Hematopoietic multipotent progenitor cell treated with erythropoietin and hydrocortisone succinate and interleukin-3 and kit ligand, for 15 days (in vitro differentiated cells): ENCODE measurements at regions not wholly inside any gene's neighbourhood (a gene's known extent, or its start where the extent isn't known, plus 50 kb on each side); places are given as distances from the start of the nearest gene placed in this dataset.
"Not testable (repeated sequence)": the region's sequence is repeated elsewhere in the genome, so short reads cannot be mapped to it uniquely, and the experiment has no call there.

Experiments
- DNase-seq: peaks from one replicate; pipeline ENCODE4 v3.0.0-alpha.2; 2015; ENCODE audit warnings: low spot score

- not testable (repeated sequence) for DNase-seq
Observed at GRCh38 chr7:73175322-73175721, 89.5 kb upstream of the SPDYE9 start.

GRCh38 chr7:73170902-73171301 lies 85.1 kb upstream of the SPDYE9 start:
- not testable (repeated sequence) for DNase-seq

DNA sequence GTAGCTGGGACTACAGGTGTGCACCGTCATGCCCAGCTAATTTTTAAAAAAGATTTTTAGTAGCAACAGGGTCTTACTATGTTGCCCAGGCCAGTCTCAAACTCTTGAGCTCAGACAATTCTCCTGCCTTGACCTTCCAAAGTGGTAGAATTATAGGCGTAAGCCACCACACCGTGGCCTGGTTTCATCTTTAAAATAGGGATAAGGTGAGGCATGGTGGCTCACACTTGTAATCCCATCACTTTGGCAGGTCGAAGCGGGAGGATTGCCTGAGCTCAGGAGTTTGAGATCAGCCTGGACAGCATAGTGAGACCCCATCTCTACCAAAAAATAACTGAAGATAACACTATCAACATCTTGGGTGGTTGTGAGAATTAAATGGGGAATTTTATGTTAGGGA lies 84.6 kb upstream of the SPDYE9 start:
- not testable (repeated sequence) for DNase-seq

DNA sequence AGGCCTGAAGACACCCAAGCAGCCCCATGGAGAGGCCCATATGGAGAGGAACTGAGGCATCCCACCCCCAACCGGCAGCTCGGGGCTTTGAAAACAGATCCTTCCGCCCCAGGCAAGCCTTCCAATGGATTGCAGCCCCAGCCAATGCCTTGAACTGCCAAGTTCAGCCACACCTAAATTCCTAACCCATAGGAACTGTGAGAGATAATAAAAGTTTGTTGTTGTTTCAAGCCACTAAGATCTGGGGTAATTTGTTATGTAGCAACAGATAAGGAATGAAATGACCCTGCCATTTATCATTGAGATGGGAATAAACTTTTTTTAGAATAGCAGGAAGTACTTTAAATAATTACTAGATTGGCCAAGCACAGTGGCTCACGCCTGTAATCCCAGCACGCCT lies 80.3 kb upstream of the SPDYE9 start:
- DNase-seq = not testable (repeated sequence)

- DNase-seq = not testable (repeated sequence)
Observed at GRCh38 chr7:73162680-73163079, 76.8 kb upstream of the SPDYE9 start.

DNA sequence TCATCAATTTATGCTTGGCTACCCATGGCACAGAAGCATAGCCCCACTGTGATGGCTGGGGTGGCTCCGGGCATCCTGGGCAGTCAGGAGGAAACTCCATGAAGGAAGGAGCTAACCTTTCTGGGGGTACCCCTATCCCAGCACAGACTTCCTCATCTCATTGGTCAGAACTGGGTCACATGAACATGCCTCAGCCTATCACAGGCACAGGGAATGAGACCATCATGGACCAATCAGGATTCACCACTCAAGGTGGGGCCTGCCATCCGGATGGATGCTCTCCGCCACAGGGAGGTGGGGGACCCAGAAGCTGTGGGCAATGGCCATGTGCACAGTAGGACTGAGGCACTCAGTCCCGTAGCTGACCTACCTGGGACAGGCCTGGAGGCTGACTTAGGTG lies 75.9 kb upstream of the SPDYE9 start:
- DNase-seq = not testable (repeated sequence)

GRCh38 chr7:73157169-73157661 lies 71.4 kb upstream of the SPDYE9 start:
- not testable (repeated sequence) for DNase-seq

- DNase-seq = not testable (repeated sequence)
Observed at GRCh38 chr7:73156510-73157168, 70.8 kb upstream of the SPDYE9 start.

DNA sequence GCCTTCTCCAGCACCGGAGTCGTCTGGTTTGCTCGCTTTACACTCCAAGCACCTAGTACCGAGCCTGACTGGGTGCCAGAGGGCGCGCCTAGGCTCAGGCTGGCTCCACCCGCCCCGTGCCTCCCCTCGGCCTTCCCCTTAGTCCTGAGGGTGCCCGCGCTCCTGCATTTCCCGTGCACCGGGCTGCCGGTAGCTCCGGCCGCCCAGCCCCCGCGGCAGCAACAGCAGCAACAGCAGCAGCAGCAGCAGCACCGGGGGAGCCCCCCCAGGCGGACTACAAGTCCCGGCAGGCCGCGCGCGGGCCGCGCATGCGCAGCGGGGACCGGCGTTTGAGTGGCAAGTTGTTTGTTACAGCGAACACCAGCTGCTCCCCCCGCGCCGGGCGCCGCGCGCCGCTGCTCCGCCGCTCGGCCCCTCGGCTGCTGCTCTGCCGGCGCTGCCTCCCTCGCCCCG lies 68.8 kb upstream of the SPDYE9 start:
- not testable (repeated sequence) for DNase-seq

- not testable (repeated sequence) for DNase-seq
Observed at GRCh38 chr7:73153921-73154585, 68.2 kb upstream of the SPDYE9 start.

DNA sequence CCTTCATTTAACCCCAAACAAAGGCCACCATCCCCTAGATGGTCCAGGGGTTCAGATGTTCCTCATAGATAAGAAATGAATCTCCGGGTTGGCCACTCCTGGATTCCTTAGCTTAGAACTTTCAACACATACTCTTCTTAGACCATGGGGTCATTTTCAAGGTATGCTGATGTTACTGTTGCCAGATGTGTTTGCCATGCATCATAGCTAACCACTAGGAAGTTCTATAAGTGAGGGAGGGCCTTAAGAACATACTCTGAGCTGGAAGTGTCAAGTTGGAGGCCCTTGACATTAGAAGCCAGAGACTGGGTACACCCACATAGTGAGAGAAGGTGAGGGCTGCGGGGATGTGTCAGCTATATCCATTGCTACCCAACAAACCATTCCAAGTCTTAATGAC lies 62.7 kb upstream of the SPDYE9 start:
- DNase-seq = not testable (repeated sequence)

GRCh38 chr7:73147681-73148080 lies 61.8 kb upstream of the SPDYE9 start:
- DNase-seq = not testable (repeated sequence)

DNA sequence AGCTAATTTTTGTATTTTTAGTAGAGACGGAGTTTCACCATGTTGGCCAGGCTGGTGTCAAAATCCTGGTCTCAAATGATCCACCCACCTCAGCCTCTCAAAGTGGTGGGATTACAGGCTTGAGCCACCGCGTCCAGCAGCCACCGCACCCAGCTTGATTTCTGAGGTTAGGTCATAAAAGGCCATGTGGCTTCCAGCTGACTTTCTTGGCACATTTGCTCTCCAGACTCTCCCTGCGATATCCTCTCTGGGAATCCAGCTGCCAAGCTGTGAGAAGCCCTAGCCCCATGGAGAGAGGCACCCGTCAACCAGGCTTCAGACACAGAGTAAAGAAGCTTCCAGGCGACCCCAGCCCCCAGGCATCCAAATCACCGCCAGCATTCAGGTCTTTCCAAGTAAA lies 58.2 kb upstream of the SPDYE9 start:
- DNase-seq = not testable (repeated sequence)

DNA sequence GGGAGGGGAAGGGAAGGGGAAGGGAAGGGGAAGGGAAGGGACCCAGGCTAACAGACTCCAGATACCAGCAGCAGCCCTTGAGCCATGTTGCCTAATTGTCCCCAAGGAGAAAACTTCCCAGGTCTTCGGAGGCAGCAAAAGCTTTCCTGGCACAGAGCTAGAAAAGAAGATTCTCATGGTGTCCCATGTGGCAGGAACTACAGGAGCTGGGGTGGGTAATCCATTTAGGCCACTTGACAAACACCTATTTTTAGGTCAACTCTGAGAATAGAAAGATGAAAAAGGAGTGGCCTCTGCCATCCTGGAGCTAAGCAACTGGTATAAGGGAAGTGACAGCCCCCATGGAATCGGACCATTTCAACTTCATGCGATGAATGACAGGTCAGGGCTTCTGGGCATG lies 52.1 kb upstream of the SPDYE9 start:
- DNase-seq = not testable (repeated sequence)
